ENCODE measurements at regions not wholly inside any gene's neighbourhood (a gene's known extent, or its start where the extent isn't known, plus 50 kb on each side); places are given as distances from the start of the nearest gene placed in this dataset.

DNA sequence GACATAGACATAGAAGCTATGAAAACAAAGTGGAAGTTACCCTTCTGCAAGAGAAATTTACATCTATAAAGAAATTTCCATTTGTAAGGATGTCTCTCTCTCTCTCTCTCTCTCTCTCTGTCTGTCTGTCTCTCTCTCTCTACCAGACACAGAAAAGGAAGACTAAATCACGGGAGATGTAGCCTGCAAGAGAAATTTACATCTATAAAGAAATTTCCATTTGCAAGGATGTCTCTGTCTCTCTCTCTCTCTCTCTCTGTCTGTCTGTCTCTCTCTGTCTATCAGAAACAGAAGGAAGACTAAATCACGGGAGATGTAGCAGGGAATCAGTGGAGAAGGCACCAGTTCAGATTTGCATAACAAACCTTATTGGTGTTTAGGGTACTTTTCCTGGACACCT is 65.6 kb upstream of the CTSO start:
- Histone ChIP-seq H3K36me3 (no peaks in the 10 kb centered on the region), H3K4me3 (no peak overlapping the region), H3K4me1 (replicated peaks) (no peaks in the 10 kb centered on the region), H3K27ac (no peak overlapping the region), H3K27me3 (replicated peaks; ENCODE audit: insufficient read depth) (no peaks in the 10 kb centered on the region), H3K9me3 (no peaks in the 10 kb centered on the region)
- DNase-seq (ENCODE audit: low spot score), result no peak
- intact Hi-C loops (cut with DNase I), result no loop called here
- WGBS, result 66% methylated on average over 2 of the region's 2 CpGs
- TF ChIP-seq, protein P1, sequence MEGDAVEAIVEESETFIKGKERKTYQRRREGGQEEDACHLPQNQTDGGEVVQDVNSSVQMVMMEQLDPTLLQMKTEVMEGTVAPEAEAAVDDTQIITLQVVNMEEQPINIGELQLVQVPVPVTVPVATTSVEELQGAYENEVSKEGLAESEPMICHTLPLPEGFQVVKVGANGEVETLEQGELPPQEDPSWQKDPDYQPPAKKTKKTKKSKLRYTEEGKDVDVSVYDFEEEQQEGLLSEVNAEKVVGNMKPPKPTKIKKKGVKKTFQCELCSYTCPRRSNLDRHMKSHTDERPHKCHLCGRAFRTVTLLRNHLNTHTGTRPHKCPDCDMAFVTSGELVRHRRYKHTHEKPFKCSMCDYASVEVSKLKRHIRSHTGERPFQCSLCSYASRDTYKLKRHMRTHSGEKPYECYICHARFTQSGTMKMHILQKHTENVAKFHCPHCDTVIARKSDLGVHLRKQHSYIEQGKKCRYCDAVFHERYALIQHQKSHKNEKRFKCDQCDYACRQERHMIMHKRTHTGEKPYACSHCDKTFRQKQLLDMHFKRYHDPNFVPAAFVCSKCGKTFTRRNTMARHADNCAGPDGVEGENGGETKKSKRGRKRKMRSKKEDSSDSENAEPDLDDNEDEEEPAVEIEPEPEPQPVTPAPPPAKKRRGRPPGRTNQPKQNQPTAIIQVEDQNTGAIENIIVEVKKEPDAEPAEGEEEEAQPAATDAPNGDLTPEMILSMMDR (IDR thresholded peaks at IDR 0.05), result no peak
- TF ChIP-seq POLR2A (IDR thresholded peaks at IDR 0.05) (no peak), POLR2AphosphoS5 (IDR thresholded peaks at IDR 0.05) (no peak)

DNA sequence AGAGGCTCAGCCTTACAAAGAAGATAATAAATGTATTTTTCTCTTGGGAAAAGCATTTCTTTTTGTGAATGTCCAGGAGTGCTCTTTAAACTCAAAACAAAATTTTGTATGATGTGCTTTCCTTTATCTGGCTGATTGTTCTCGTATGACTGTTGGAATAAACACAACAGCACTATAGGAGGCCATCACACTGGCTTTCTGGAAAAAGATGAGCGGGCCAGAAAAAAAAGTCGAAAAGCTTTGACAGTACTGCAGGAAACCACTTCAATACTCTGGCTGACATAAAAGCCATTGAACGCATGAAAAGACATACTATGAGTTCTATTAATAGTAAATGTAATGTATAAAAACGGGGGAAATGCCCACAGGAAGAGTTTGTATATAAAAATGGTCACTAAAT is 64.7 kb upstream of the CTSO start:
- DNase-seq (ENCODE audit: low spot score), result no peak
- Histone ChIP-seq H3K27me3 (replicated peaks; ENCODE audit: insufficient read depth) (no peaks in the 10 kb centered on the region), H3K4me1 (replicated peaks) (no peaks in the 10 kb centered on the region), H3K27ac (no peak overlapping the region), H3K4me3 (no peak overlapping the region), H3K36me3 (no peaks in the 10 kb centered on the region), H3K9me3 (no peaks in the 10 kb centered on the region)
- intact Hi-C loops (cut with DNase I), result no loop called here
- whole genome bisulfite sequencing, result 63% methylated on average over 5 of the region's 5 CpGs
- TF ChIP-seq POLR2AphosphoS5 (IDR thresholded peaks at IDR 0.05) (no peak), POLR2A (IDR thresholded peaks at IDR 0.05) (no peak)
- TF ChIP-seq, protein P1 (IDR thresholded peaks at IDR 0.05), result no peak

DNA sequence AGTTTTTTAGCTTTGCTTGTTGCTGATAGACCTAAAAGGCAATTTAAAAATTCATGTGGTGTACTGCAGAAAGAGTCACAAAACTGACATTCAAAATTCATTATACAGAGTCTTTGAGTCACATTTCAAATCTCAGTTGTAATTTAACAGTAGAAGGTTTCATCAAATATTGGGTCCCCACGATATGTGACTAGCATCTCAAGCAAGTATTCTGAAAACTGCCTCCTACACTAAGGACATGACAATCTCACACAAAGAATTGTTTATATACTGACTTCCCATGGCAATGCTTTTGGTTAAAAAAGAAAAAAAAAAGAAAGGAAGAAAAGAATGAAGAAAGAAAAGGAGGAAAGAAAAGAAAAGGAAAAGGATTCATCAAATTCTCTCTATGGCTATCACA is 62.1 kb upstream of the CTSO start:
- H3K9me3 ChIP-seq, result no peaks in the 10 kb centered on the region
- intact Hi-C loops (cut with DNase I), result no loop called here
- H3K27me3 ChIP-seq (replicated peaks; ENCODE audit: insufficient read depth), result no peaks in the 10 kb centered on the region
- H3K36me3 ChIP-seq, result no peaks in the 10 kb centered on the region
- no peak overlapping the region for H3K4me3 ChIP-seq
- no peaks in the 10 kb centered on the region for H3K4me1 ChIP-seq (replicated peaks)
- no peak overlapping the region for H3K27ac ChIP-seq
- TF ChIP-seq, protein P1 (IDR thresholded peaks at IDR 0.05), result no peak
- TF ChIP-seq POLR2AphosphoS5 (IDR thresholded peaks at IDR 0.05), result no peak
- TF ChIP-seq POLR2A (IDR thresholded peaks at IDR 0.05), result no peak
- WGBS, result 85% methylated on average over 1 of the region's 1 CpG
- no peak for DNase-seq (ENCODE audit: low spot score)

DNA sequence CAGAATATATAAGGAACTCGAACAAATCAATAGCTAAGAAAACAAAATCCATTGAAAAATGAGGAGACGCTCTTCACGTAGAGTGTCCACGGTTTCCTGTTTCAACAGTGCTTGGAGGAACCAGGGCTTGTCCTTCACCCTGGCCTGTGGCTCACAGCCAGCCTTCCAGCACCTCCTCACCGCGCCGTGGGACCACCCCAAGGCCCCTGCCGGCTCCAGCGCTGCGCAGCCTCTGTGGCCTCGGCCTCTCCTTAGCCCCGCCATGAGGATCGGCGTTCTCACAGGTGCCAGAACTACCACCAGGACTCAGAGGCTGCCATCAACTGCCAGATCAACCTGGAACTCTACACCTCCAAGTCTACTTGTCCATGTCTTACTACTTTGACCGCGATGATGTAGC is 52.5 kb upstream of the CTSO start:
- WGBS, result 92% methylated on average over 16 of the region's 16 CpGs
- no peaks in the 10 kb centered on the region for H3K36me3 ChIP-seq
- no peak overlapping the region for H3K27ac ChIP-seq
- intact Hi-C loops (cut with DNase I), result no loop called here
- H3K9me3 ChIP-seq, result no peaks in the 10 kb centered on the region
- H3K27me3 ChIP-seq (replicated peaks; ENCODE audit: insufficient read depth), result no peaks in the 10 kb centered on the region
- no peak overlapping the region for H3K4me3 ChIP-seq
- TF ChIP-seq POLR2A (IDR thresholded peaks at IDR 0.05) (no peak), POLR2AphosphoS5 (IDR thresholded peaks at IDR 0.05) (no peak)
- TF ChIP-seq, protein P1 (IDR thresholded peaks at IDR 0.05), result no peak
- H3K4me1 ChIP-seq (replicated peaks), result no peaks in the 10 kb centered on the region
- no peak for DNase-seq (ENCODE audit: low spot score)

Data from prostate gland (tissue), 2 donors.